Thyroid gland (tissue), 4 donors: ENCODE measurements at regions not wholly inside any gene's neighbourhood (a gene's known extent, or its start where the extent isn't known, plus 50 kb on each side); places are given as distances from the start of the nearest gene placed in this dataset.
"Not testable (repeated sequence)": the region's sequence is repeated elsewhere in the genome, so short reads cannot be mapped to it uniquely, and the experiment has no call there.

Source experiments
- DNase-seq, 2 donors: peaks; one replicate each; pipeline ENCODE4 v3.0.0-alpha.2; 2019
- H3K27ac ChIP-seq, 3 donors: fragments of 200-600 bp; sonication (generic); 1 replicate in 2 of 3; 2 replicates in 1 of 3; pipeline ENCODE4 v1.5.1; 2016 to 2019; ENCODE audit warnings: mild to moderate bottlenecking in 1 of 3, moderate library complexity in 1 of 3
- H3K27me3 ChIP-seq: fragments of 200-600 bp; sonication (generic); one replicate; pipeline ENCODE4 v1.5.1; 2019
- H3K36me3 ChIP-seq, 2 donors: fragments of 200-600 bp; sonication (generic); one replicate each; pipeline ENCODE4 v1.5.1; 2016 to 2019
- H3K4me1 ChIP-seq, 2 donors: fragments of 200-600 bp; sonication (generic); one replicate each; pipeline ENCODE4 v1.5.1; 2017 to 2019
- H3K4me3 ChIP-seq, 3 donors: fragments of 200-600 bp; sonication (generic); replicated peaks in 1 of 3; 1 replicate in 2 of 3; 2 replicates in 1 of 3; pipeline ENCODE4 v1.5.1; 2016; ENCODE audit warnings: mild to moderate bottlenecking in 1 of 3
- H3K9me3 ChIP-seq: fragments of 200-600 bp; sonication (generic); one replicate; pipeline ENCODE4 v1.5.1; 2017
- CTCF ChIP-seq, 6 experiments: fragments of 200-600 bp in 3 of 6; fragments of 450-650 bp in 3 of 6; sonication (generic) in 3 of 6; IDR thresholded peaks; one replicate each; pipeline ENCODE4 v1.5.1; 2016 to 2019; ENCODE audit warnings: antibody characterized with exemption in 6 of 6, mild to moderate bottlenecking in 2 of 6, inconsistent platforms in 1 of 6, moderate library complexity in 1 of 6
- POLR2A ChIP-seq, 2 donors: fragments of 450-650 bp; IDR thresholded peaks; one replicate each; pipeline ENCODE4 v1.6.1; 2017; ENCODE audit warnings: antibody characterized with exemption in 2 of 2, mild to moderate bottlenecking in 2 of 2, moderate library complexity in 1 of 2
- WGBS, 2 donors: methylation state at CpG; one replicate each; pipeline ENCODE4 v1.1.5; 2017; 5-methylcytosine and 5-hydroxymethylcytosine counted together
- intact Hi-C: fragments of 100-400 bp; cut with DNase I; formaldehyde crosslinking; loops from one replicate; pipeline ENCODE4 v1.15.1; 2023

- 65 to 68% methylated on average over 1 of the region's 1 CpG for WGBS, 2 donors
- intact Hi-C loops: no loop called here
- Histone ChIP-seq H3K27me3 (no peaks in the 10 kb centered on the region), H3K4me3 (no peak overlapping the region), H3K9me3 (no peaks in the 10 kb centered on the region), H3K36me3 (no peaks in the 10 kb centered on the region), H3K27ac (no peak overlapping the region), H3K4me1 (no peaks in the 10 kb centered on the region)
- no peak for DNase-seq
- TF ChIP-seq CTCF (IDR thresholded peaks at IDR 0.05): no peak
- no peak for TF ChIP-seq POLR2A (IDR thresholded peaks at IDR 0.05)
These were observed 535.4 kb downstream of the ADRA2A start for GRCh38 chr10:111612273-111612672.

GRCh38 chr10:111634191-111634590, 549.4 kb downstream of the GPAM start:
- no peak overlapping the region for H3K4me3 ChIP-seq
- DNase-seq: no peak
- no peaks in the 10 kb centered on the region for H3K9me3 ChIP-seq
- intact Hi-C loops: no loop called here
- no peak for TF ChIP-seq POLR2A (IDR thresholded peaks at IDR 0.05)
- TF ChIP-seq CTCF (IDR thresholded peaks at IDR 0.05): no peak
- H3K27me3 ChIP-seq: no peaks in the 10 kb centered on the region
- no peaks in the 10 kb centered on the region for H3K36me3 ChIP-seq
- 70 to 72% methylated on average over 3 of the region's 3 CpGs for WGBS, 2 donors
- no peaks in the 10 kb centered on the region for H3K4me1 ChIP-seq
- no peak overlapping the region for H3K27ac ChIP-seq

GRCh38 chr10:111646021-111646420, 537.5 kb downstream of the GPAM start:
- Histone ChIP-seq H3K36me3 (no peaks in the 10 kb centered on the region), H3K27me3 (no peaks in the 10 kb centered on the region), H3K4me1 (no peaks in the 10 kb centered on the region), H3K9me3 (no peaks in the 10 kb centered on the region), H3K27ac (no peak overlapping the region), H3K4me3 (no peak overlapping the region)
- no peak for DNase-seq
- intact Hi-C loops: no loop called here
- WGBS, 2 donors: 88 to 92% methylated on average over 2 of the region's 2 CpGs
- TF ChIP-seq POLR2A (IDR thresholded peaks at IDR 0.05) (no peak), CTCF (IDR thresholded peaks at IDR 0.05) (no peak)

GRCh38 chr10:111648046-111648445, 535.5 kb downstream of the GPAM start:
- H3K9me3 ChIP-seq: no peaks in the 10 kb centered on the region
- no peaks in the 10 kb centered on the region for H3K27me3 ChIP-seq
- no peaks in the 10 kb centered on the region for H3K4me1 ChIP-seq
- intact Hi-C loops: no loop called here
- H3K36me3 ChIP-seq: no peaks in the 10 kb centered on the region
- no peak for TF ChIP-seq CTCF (IDR thresholded peaks at IDR 0.05)
- H3K4me3 ChIP-seq: no peak overlapping the region
- 64 to 80% methylated on average over 2 of the region's 2 CpGs for WGBS, 2 donors
- H3K27ac ChIP-seq: no peak overlapping the region
- no peak for DNase-seq

GRCh38 chr10:111649080-111649479, 534.5 kb downstream of the GPAM start:
- DNase-seq, H3K27me3 ChIP-seq, intact Hi-C loops, H3K4me3 ChIP-seq, H3K27ac ChIP-seq, H3K4me1 ChIP-seq, H3K36me3 ChIP-seq, H3K9me3 ChIP-seq: not testable (repeated sequence)
- 78 to 80% methylated on average over 1 of the region's 1 CpG for WGBS, 2 donors

- no peaks in the 10 kb centered on the region for H3K4me1 ChIP-seq
- intact Hi-C loops: no loop called here
- no peak overlapping the region for H3K27ac ChIP-seq
- 60 to 100% methylated on average over 2 of the region's 2 CpGs for WGBS, 2 donors
- no peaks in the 10 kb centered on the region for H3K9me3 ChIP-seq
- no peaks in the 10 kb centered on the region for H3K36me3 ChIP-seq
- no peak for DNase-seq
- no peaks in the 10 kb centered on the region for H3K27me3 ChIP-seq
- H3K4me3 ChIP-seq: no peak overlapping the region
- TF ChIP-seq CTCF (IDR thresholded peaks at IDR 0.05) (no peak), POLR2A (IDR thresholded peaks at IDR 0.05) (no peak)
These were observed 533.5 kb downstream of the GPAM start for GRCh38 chr10:111650088-111650487.
